ENCODE measurements at regions not wholly inside any gene's neighbourhood (a gene's known extent, or its start where the extent isn't known, plus 50 kb on each side); places are given as distances from the start of the nearest gene placed in this dataset.

GRCh38 chr5:10167806-10168205 lies 81.9 kb downstream of the ATPSCKMT start:
- no peak overlapping the region for H3K4me2 ChIP-seq (ENCODE audit: control insufficient read depth, extremely low read depth, insufficient read depth, low read depth, low read length)
- H3K79me2 ChIP-seq (ENCODE audit: control insufficient read depth, insufficient read depth, low read length), result no peaks in the 10 kb centered on the region
- H3K27ac ChIP-seq (ENCODE audit: control insufficient read depth, insufficient read depth, low read length), result no peak overlapping the region
- no peaks in the 10 kb centered on the region for H4K20me1 ChIP-seq (ENCODE audit: control insufficient read depth, extremely low read depth, insufficient read depth, low read length)
- H3K9ac ChIP-seq (ENCODE audit: control insufficient read depth, extremely low read depth, insufficient read depth, low read length), result no peak overlapping the region
- H3K9me1 ChIP-seq (ENCODE audit: control insufficient read depth, extremely low read depth, insufficient read depth, low read length), result no peaks in the 10 kb centered on the region
- no peak overlapping the region for H2AFZ ChIP-seq (ENCODE audit: control insufficient read depth, low read length)
- no peak for FAIRE-seq
- no peaks in the 10 kb centered on the region for H3K9me3 ChIP-seq (ENCODE audit: control insufficient read depth, low read depth, low read length)
- dilution Hi-C loops (cut with MboI; ENCODE audit: extremely low pct_ligation_motif_present, low sequenced_read_pairs), result no loop called here
- TF ChIP-seq EZH2 (IDR thresholded peaks at IDR 0.05; ENCODE audit: low read length) (no peak), CTCF (optimal IDR thresholded peaks at IDR 0.05 in 1 of 3, IDR thresholded peaks at IDR 0.05 in 1 of 3, conservative IDR thresholded peaks at IDR 0.05 in 1 of 3; ENCODE audit: extremely low read depth in 1 of 3, insufficient read depth in 2 of 3, low read length in 3 of 3) (no peak)
- H3K27me3 ChIP-seq (ENCODE audit: control insufficient read depth, extremely low read depth, insufficient read depth, low read length), result no peaks in the 10 kb centered on the region
- no peak overlapping the region for H3K4me3 ChIP-seq (ENCODE audit: control insufficient read depth in 2 of 3, extremely low read depth in 1 of 3, insufficient read depth in 2 of 3, low read depth in 1 of 3, low read length in 3 of 3)
- H3K4me1 ChIP-seq (ENCODE audit: control insufficient read depth, extremely low read depth, insufficient read depth, low read length), result no peaks in the 10 kb centered on the region
- H3K36me3 ChIP-seq (ENCODE audit: control insufficient read depth in 2 of 2, extremely low read depth in 1 of 2, insufficient read depth in 2 of 2, low read length in 2 of 2), result no peaks in the 10 kb centered on the region
- no peak for DNase-seq (ENCODE audit: low read depth, low spot score)

GRCh38 chr5:10166392-10166791 lies 83.3 kb downstream of the ATPSCKMT start:
- no peak for TF ChIP-seq CTCF (optimal IDR thresholded peaks at IDR 0.05 in 1 of 3, IDR thresholded peaks at IDR 0.05 in 1 of 3, conservative IDR thresholded peaks at IDR 0.05 in 1 of 3; ENCODE audit: extremely low read depth in 1 of 3, insufficient read depth in 2 of 3, low read length in 3 of 3)
- TF ChIP-seq EZH2 (IDR thresholded peaks at IDR 0.05; ENCODE audit: low read length), result no peak
- H3K36me3 ChIP-seq (ENCODE audit: control insufficient read depth in 2 of 2, extremely low read depth in 1 of 2, insufficient read depth in 2 of 2, low read length in 2 of 2), result no peaks in the 10 kb centered on the region
- no peaks in the 10 kb centered on the region for H4K20me1 ChIP-seq (ENCODE audit: control insufficient read depth, extremely low read depth, insufficient read depth, low read length)
- H3K9ac ChIP-seq (ENCODE audit: control insufficient read depth, extremely low read depth, insufficient read depth, low read length), result no peak overlapping the region
- H3K79me2 ChIP-seq (ENCODE audit: control insufficient read depth, insufficient read depth, low read length), result no peaks in the 10 kb centered on the region
- H3K9me3 ChIP-seq (ENCODE audit: control insufficient read depth, low read depth, low read length), result no peaks in the 10 kb centered on the region
- dilution Hi-C loops (cut with MboI; ENCODE audit: extremely low pct_ligation_motif_present, low sequenced_read_pairs), result no loop called here
- no peak overlapping the region for H3K27ac ChIP-seq (ENCODE audit: control insufficient read depth, insufficient read depth, low read length)
- no peaks in the 10 kb centered on the region for H3K9me1 ChIP-seq (ENCODE audit: control insufficient read depth, extremely low read depth, insufficient read depth, low read length)
- H2AFZ ChIP-seq (ENCODE audit: control insufficient read depth, low read length), result no peak overlapping the region
- H3K27me3 ChIP-seq (ENCODE audit: control insufficient read depth, extremely low read depth, insufficient read depth, low read length), result no peaks in the 10 kb centered on the region
- no peak for FAIRE-seq
- no peak overlapping the region for H3K4me2 ChIP-seq (ENCODE audit: control insufficient read depth, extremely low read depth, insufficient read depth, low read depth, low read length)
- DNase-seq (ENCODE audit: low read depth, low spot score), result no peak
- H3K4me3 ChIP-seq (ENCODE audit: control insufficient read depth in 2 of 3, extremely low read depth in 1 of 3, insufficient read depth in 2 of 3, low read depth in 1 of 3, low read length in 3 of 3), result no peak overlapping the region
- no peaks in the 10 kb centered on the region for H3K4me1 ChIP-seq (ENCODE audit: control insufficient read depth, extremely low read depth, insufficient read depth, low read length)
